Colonic mucosa (tissue), 4 donors: ENCODE measurements at regions not wholly inside any gene's neighbourhood (a gene's known extent, or its start where the extent isn't known, plus 50 kb on each side); places are given as distances from the start of the nearest gene placed in this dataset.

Source experiments
- DNase-seq: peaks from one replicate; pipeline ENCODE4 v3.0.0-alpha.2; 2020
- H3K27ac ChIP-seq: fragments of 200-600 bp; one replicate; pipeline ENCODE4 v1.8.0; 2021
- H3K27me3 ChIP-seq: fragments of 200-600 bp; one replicate; pipeline ENCODE4 v1.8.0; 2021
- H3K36me3 ChIP-seq: fragments of 200-600 bp; one replicate; pipeline ENCODE4 v1.8.0; 2021
- H3K4me1 ChIP-seq: fragments of 200-600 bp; one replicate; pipeline ENCODE4 v1.8.0; 2021; ENCODE audit warnings: mild to moderate bottlenecking
- H3K4me3 ChIP-seq: fragments of 200-600 bp; one replicate; pipeline ENCODE4 v1.8.0; 2021
- H3K9ac ChIP-seq, 2 donors: one replicate each; pipeline ENCODE4 v1.7.0; 2013; ENCODE audit warnings: control low read depth in 2 of 2, low read depth in 2 of 2, low read length in 2 of 2
- H3K9me3 ChIP-seq: fragments of 200-600 bp; one replicate; pipeline ENCODE4 v1.8.0; 2021
- intact Hi-C: fragments of 100-400 bp; cut with DNase I; formaldehyde crosslinking; loops from one replicate; pipeline ENCODE4 v1.14.1; 2022
- TF ChIP-seq, protein P1 (sequence below): fragments of 200-600 bp; IDR thresholded peaks from one replicate; pipeline ENCODE4 v1.8.0; 2022; ENCODE audit warnings: antibody characterized with exemption, mild to moderate bottlenecking
- donor health status: healthy.
- donor health status: DM: no; HTN: no; CAD: no.
- donor health status: DM: no; HTN: no; CAD: no.

DNA sequence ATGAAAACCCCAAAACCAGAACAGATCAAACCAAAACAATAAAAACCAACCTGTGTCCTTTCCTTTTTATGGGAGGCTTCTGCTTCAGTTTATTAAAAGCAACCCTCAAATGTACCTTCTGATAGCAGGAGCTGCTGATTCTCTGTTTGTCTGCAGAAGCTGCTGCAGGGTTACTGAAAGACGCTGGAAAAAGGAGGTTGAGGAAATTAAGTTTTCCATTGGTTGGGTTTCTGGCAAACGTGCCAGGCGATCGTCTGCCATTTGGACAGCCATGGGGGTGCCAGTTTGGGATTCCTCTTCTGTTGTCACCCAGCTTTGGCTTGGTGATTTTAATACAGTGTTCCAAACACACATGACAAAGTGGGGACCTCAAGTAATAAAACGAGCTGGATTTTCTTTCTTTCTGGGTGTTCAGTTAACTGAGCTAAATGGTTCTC is 185.4 kb upstream of the ZFHX3 start:
- TF ChIP-seq, protein P1, sequence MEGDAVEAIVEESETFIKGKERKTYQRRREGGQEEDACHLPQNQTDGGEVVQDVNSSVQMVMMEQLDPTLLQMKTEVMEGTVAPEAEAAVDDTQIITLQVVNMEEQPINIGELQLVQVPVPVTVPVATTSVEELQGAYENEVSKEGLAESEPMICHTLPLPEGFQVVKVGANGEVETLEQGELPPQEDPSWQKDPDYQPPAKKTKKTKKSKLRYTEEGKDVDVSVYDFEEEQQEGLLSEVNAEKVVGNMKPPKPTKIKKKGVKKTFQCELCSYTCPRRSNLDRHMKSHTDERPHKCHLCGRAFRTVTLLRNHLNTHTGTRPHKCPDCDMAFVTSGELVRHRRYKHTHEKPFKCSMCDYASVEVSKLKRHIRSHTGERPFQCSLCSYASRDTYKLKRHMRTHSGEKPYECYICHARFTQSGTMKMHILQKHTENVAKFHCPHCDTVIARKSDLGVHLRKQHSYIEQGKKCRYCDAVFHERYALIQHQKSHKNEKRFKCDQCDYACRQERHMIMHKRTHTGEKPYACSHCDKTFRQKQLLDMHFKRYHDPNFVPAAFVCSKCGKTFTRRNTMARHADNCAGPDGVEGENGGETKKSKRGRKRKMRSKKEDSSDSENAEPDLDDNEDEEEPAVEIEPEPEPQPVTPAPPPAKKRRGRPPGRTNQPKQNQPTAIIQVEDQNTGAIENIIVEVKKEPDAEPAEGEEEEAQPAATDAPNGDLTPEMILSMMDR, result no peak
- Histone ChIP-seq H3K36me3 (no peaks in the 10 kb centered on the region), H3K4me1 (no peaks in the 10 kb centered on the region), H3K9me3 (no peaks in the 10 kb centered on the region), H3K4me3 (no peak overlapping the region), H3K27ac (no peak overlapping the region), H3K27me3 (no peaks in the 10 kb centered on the region), H3K9ac (no peak overlapping the region)
- intact Hi-C loops, result no loop called here
- no peak for DNase-seq

DNA sequence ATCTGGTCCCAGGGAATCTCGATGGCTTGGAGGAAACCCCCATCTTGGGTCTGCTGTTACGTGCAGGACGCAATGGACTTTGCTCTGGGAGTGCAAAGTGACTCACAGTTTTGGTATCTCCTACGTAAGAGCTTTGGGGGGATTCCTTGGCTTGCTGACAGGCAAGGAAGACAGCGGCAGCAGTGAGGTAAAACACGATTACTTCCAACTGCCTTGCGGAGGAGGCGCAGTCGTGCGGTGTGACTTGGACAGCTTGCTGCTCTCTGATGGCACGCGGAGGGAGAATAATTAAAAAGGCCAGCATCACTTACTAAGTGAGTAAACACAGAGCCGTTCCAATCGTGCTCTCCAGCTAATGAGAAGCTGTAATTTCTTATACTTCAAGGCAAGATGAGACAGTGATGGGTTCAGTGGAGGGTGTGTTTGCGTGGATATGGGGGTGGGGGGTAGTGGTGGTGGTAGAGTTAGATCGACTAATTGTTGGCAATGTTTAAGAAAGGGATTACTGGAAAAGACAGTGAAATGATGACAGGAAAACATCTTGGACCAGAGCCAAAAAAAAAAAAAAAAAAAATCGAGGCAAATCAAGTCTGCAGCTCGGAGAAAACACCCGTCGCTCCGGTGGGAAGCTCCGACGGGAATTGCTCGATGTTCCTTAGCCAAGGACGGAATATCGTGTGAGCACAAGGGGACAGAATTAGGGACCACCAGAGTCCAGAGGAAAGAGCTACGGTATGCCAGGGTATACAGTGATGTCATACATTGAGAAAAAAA is 184.8 kb upstream of the ZFHX3 start:
- no peak overlapping the region for H3K4me3 ChIP-seq
- intact Hi-C loops, result no loop called here
- no peak overlapping the region for H3K27ac ChIP-seq
- H3K27me3 ChIP-seq, result no peaks in the 10 kb centered on the region
- H3K36me3 ChIP-seq, result no peaks in the 10 kb centered on the region
- no peaks in the 10 kb centered on the region for H3K4me1 ChIP-seq
- H3K9ac ChIP-seq, result no peak overlapping the region
- TF ChIP-seq, protein P1, result no peak
- H3K9me3 ChIP-seq, result no peaks in the 10 kb centered on the region
- DNase-seq, result no peak

DNA sequence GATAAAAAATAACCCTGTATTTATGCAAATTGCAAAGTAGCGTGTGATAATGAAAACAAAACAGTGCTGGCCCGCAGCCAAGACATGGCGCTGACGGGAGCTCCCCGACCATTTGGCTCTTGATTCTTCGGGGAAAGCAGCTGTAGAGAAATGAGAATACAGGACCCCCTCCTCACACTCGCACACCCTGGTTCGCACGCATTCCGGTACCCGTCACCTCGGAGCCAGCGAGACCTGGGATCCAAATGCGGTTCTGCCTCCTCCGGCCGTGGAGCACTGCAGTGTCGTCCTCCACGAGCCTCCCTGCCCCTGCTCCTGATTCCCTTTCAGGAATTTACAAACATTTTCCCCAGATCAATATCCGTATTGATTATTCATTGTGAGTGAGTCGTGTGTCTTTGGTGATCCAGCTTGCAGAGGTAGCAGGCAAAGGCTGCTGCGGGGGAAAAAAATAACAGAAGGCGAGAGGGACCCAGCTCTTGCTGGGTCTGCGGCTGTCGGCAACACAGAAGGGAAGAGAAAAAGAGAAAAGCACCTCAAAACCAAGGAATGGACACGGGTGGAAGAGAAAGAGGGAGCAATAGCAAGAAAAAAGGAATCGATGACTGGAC is 184.1 kb upstream of the ZFHX3 start:
- TF ChIP-seq, protein P1, result no peak
- no peaks in the 10 kb centered on the region for H3K4me1 ChIP-seq
- H3K36me3 ChIP-seq, result no peaks in the 10 kb centered on the region
- DNase-seq, result no peak
- no peak overlapping the region for H3K9ac ChIP-seq
- no peak overlapping the region for H3K27ac ChIP-seq
- H3K9me3 ChIP-seq, result no peaks in the 10 kb centered on the region
- H3K27me3 ChIP-seq, result no peaks in the 10 kb centered on the region
- H3K4me3 ChIP-seq, result no peak overlapping the region
- intact Hi-C loops, result no loop called here

DNA sequence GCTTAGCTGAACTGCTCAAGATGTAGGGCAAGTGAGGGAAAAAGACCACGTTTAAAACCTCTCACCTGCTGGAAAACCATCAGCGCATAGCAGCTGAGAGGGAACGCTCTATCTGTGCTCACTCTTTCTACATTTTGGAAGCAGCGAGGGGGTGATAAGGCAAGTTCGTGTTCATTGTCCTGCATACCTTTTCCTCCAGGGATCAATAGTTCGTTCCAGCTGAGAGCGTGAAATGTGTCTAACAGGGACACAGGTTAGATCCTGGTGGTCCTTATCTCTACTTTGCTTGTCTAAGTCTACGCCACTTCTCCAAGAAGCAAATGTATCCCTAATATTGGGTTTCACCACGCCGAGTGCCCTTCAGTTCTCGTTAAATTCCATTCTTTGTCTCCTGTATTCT is 183.5 kb upstream of the ZFHX3 start:
- Histone ChIP-seq H3K27me3 (no peaks in the 10 kb centered on the region), H3K36me3 (no peaks in the 10 kb centered on the region), H3K27ac (no peak overlapping the region), H3K9ac (no peak overlapping the region), H3K4me1 (no peaks in the 10 kb centered on the region), H3K4me3 (no peak overlapping the region), H3K9me3 (no peaks in the 10 kb centered on the region)
- intact Hi-C loops, result no loop called here
- DNase-seq, result no peak
- TF ChIP-seq, protein P1, result no peak

DNA sequence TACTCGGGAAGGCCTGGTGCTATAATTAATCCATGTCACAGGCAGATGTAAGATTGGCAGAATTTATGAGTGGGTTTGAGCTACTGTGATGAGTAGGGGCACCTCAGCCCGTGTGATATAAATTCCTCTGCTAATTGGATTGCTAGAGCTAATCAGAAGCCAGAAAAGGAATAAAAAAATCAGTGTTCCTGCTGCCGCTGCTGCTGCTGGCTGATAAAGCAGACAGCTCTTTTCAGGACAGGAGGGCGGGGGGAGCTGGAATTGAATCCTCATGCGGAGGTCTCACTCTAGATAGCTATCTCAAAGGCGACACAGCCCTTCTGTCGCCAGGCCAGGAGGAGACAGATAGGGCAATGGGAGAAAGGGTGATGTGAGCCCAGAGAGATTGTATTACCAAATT is 182.7 kb upstream of the ZFHX3 start:
- Histone ChIP-seq H3K36me3 (no peaks in the 10 kb centered on the region), H3K4me3 (no peak overlapping the region), H3K9ac (no peak overlapping the region), H3K27me3 (no peaks in the 10 kb centered on the region), H3K9me3 (no peaks in the 10 kb centered on the region), H3K4me1 (no peaks in the 10 kb centered on the region), H3K27ac (no peak overlapping the region)
- TF ChIP-seq, protein P1, result no peak
- intact Hi-C loops, result no loop called here
- no peak for DNase-seq
